Esophagus muscularis mucosa (tissue), 3 donors: ENCODE measurements at regions not wholly inside any gene's neighbourhood (a gene's known extent, or its start where the extent isn't known, plus 50 kb on each side); places are given as distances from the start of the nearest gene placed in this dataset.

Source experiments
- CTCF ChIP-seq, 3 experiments: fragments of 200-600 bp in 2 of 3; fragments of 450-650 bp in 1 of 3; sonication (generic) in 2 of 3; IDR thresholded peaks; one replicate each; pipeline ENCODE4 v1.5.1; 2017 to 2019; ENCODE audit warnings: antibody characterized with exemption in 3 of 3, mild to moderate bottlenecking in 2 of 3, moderate library complexity in 1 of 3
- POLR2A ChIP-seq: fragments of 450-650 bp; IDR thresholded peaks from one replicate; pipeline ENCODE4 v1.6.1; 2017; ENCODE audit warnings: antibody characterized with exemption, moderate library complexity, mild to moderate bottlenecking, low read depth

GRCh38 chr10:111560027-111560426 lies 483.2 kb downstream of the ADRA2A start:
- TF ChIP-seq CTCF (IDR thresholded peaks at IDR 0.05): no peak
- TF ChIP-seq POLR2A: no peak
